ENCODE measurements at regions not wholly inside any gene's neighbourhood (a gene's known extent, or its start where the extent isn't known, plus 50 kb on each side); places are given as distances from the start of the nearest gene placed in this dataset.

DNA sequence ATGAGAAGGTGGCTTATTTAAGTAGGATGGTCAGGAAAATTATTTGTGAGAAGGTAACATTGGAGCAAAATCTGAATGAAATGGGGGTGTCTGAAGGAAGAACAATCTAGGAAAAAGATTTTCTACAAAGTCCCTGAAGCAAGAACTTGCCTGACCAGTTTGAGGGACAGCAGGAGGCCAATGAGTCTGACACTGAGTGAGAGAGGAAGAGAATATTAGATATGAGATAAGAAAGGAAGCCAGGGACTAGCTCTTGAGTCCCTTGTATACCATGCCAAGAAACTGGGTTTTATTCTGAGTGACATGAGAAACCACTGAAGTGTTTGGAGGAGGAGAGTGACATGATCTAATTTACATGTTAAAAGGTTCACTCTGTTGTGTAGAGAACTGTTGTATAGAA, 1478.9 kb downstream of the RPA4 start:
- no peak for DNase-seq (ENCODE audit: low spot score)

DNA sequence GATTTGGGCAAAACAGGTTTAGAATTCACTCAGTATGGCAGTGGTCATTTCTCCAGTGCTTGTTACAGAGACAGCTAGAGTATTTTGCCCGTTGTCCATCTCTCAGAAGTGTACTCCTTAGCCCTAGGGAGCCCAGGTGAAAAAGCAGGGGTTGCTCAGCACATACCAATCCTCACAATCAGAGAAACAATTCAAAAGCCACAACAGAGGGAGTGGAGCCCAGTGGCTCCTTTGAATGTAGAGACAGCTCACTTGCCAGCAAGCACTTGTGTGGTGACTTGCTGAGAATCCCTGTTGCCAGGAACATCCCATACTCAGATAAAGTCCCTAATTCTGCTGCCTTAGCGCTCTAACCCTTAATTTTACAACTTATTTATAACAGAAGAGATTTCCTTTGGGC, 1488.3 kb downstream of the RPA4 start:
- no peak for DNase-seq (ENCODE audit: low spot score)

DNA sequence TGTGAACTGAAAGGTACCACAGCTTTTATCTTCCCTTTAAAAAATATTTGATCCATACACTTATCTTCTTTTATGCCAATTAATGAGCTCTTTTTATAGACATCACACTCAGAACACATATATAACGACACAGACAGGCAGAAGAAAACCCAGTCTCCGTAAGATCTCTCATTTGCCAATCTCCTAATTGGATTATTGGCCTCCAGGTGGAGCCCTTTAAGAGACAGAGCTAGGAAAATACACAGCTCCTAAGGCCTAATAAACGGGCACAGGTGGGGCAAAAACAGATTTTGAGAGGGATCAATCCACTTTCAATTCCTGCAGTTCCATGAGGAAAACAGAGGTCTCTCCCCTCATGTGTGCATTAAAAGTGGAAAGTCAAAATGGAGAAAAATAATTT, 1495.4 kb downstream of the RPA4 start:
- DNase-seq (ENCODE audit: low spot score), result no peak

DNA sequence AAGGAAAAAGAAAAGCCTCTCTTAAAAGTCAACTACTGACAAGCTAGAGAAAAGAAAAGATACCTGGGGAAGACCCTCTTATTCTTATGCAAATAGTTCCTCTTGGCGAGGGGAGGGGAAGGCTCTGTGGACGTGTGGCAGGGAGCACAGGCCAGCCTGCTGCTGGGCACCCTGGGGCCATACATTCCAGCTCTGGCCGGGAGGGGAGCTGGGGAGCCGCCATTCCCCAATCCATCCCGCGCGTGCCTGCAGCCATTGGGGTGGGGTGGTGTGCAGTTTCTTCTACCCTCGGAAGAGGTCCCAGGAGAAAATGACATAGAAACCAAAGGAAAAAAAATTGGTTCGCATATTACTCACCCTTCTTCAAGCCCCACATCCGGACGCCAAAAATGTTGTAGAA, 1496.4 kb downstream of the RPA4 start:
- DNase-seq (ENCODE audit: low spot score), result no peak

DNA sequence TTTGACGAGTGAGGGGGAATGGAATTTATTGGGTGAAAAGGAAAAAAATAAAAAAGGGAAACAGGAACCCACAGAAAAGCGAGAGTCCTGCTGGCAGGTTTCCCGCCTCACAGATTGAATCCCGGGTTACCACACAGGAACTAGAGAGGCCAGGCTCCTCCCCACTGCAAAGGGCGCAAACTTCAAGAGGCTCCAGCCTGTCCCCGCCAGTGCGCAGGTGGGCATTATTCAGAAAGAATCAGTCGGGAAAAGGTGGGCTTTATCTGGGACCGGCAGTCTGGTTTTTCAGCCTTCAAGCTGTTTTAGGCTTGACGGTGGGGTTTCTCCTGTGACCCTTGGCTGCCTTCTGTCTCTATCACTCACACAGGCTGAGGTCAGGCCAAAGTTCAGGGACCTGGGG, 1496.8 kb downstream of the RPA4 start:
- DNase-seq (ENCODE audit: low spot score), result no peak

- no peak for DNase-seq (ENCODE audit: low spot score)
These were observed 1514.8 kb downstream of the RPA4 start for GRCh38 chrX:98398542-98398941.

- no peak for DNase-seq (ENCODE audit: low spot score)
These were observed 1521.7 kb downstream of the RPA4 start for GRCh38 chrX:98405376-98405775.

DNA sequence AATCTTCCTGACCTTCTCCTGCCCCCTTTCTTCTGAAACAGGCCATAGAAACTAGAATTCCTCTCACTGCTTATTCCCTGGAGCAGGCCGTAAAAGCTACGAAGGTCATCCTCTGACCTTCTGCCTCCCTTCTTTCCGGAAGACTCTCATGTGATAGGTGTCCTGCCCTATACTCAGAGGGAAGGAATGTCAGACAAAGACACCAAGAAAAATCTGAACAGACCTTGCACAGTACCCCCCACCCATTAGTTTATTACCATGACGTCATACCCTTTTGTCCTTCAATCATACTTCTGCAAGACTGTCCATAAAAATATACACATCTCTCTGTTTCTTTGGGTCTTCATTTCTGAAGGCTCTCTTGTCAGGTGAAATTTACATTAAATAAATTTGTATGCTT, 1523.9 kb downstream of the RPA4 start:
- DNase-seq (ENCODE audit: low spot score), result no peak

- DNase-seq (ENCODE audit: low spot score), result no peak
These were observed 1526.2 kb downstream of the RPA4 start for GRCh38 chrX:98409867-98410266.

DNA sequence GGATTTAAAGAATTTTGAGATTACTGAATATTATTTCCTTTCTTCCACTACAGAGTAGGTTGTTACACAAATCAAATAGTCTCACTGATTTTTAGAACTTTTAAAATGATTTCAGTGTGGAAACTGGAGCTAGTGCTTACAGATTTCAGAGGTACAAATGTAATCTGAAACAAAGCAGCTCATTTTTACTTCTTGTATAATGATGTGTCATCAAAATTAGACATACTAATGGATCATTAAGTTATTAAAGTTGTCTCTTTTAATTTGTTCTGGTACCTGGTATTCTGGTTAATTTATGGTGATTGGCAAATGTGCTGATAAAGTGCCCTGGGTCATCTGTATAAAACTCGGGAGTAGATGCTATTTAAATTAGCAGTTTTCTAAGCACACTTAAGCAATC, 1528.3 kb downstream of the RPA4 start:
- DNase-seq (ENCODE audit: low spot score), result no peak

GRCh38 chrX:98422536-98422935, 1538.8 kb downstream of the RPA4 start:
- no peak for DNase-seq (ENCODE audit: low spot score)

DNA sequence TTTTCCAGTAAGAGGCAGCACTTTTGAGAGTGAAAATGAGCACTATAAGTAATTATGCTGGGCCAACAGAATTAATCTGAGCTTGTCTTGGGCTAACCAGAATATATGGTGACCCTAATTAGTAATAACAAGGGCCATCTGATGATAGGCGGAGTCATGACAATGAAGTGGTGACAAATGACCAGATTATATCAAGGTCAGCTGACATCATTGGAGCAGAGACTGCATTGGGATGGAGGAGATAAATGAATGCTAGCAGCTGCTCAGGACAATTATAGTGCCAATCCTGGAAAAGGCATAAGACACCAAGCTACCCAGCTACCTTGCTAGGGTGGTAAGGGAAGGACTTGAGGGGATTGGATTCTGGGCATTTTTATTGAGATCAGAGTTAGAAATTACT, 1548.7 kb downstream of the RPA4 start:
- DNase-seq (ENCODE audit: low spot score), result no peak

DNA sequence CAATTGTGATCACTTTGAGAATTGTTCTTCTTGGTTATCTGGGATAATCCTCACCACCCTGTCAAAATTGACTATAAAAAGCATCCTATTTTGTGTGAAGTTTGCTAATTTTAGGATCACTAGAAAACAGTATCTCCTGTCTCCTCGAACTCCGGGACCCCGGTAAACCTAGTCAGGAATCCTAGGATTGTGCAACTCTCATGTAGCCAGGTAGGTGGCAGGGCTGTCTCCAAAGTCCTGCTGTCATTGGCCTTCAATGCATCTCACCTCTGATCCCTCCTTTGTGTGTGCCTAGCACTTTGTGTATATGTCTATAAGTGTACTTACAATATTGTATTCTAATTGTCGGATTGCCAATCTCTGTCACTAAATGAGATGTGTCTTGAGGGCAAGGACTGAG, 1564.8 kb downstream of the RPA4 start:
- no peak for DNase-seq (ENCODE audit: low spot score)

DNA sequence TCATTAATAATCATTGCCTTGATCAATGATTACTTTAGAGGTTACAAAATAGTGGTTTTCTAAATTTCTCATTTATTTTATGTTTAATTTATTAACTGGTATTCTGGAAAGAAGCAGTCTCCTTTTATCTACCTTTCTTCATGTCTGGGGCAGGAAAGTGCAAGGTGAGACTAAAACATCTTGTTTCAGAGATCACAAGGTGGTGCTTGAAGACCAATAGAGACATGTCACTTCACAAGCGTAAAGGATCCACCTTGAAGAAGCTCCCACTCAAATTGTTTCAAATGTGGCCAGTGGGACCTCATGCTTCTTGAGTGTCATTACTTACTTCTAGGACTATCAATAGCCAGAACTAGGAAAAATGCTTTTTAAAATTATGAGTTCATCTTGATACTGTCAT, 1568.7 kb downstream of the RPA4 start:
- no peak for DNase-seq (ENCODE audit: low spot score)

GRCh38 chrX:98459669-98460068, 1576.0 kb downstream of the RPA4 start:
- DNase-seq (ENCODE audit: low spot score), result no peak

DNA sequence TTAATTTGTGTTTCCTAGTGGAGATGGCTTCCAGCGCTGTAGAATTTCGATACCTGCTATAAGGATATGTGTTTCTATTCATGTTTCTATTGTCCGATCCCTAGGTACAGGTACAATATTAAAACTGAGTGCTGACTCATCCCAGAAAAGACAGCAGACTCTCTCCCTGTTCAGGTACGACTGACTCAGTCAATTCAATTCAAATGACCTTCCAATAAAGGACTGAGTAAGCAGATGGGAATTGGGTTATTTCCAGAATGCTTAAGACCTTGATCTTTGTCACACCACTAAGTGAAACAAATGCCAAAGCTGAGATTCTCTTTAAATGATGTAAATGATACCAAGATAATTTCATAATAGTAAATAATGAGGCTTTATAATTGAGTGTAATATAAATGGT, 1596.9 kb downstream of the RPA4 start:
- DNase-seq (ENCODE audit: low spot score), result no peak

DNA sequence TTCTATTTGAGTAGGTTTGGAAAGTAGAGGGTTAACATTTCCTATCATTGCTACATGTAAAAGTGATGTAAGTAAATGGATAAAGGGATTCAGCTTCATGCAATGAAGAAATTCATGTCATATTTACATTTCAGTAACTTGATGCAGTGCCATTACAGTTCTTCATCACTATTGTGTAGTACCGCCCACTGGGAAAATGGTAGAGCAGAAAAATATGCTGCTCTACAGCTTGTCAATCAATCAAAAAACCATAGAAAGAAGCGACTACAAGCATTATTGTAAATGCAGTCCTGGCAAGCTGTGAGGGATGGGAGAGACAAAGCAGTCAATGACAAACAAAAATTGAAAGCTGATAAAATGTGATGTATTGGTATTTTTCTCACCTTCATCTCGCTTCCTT, 1597.9 kb downstream of the RPA4 start:
- no peak for DNase-seq (ENCODE audit: low spot score)

DNA sequence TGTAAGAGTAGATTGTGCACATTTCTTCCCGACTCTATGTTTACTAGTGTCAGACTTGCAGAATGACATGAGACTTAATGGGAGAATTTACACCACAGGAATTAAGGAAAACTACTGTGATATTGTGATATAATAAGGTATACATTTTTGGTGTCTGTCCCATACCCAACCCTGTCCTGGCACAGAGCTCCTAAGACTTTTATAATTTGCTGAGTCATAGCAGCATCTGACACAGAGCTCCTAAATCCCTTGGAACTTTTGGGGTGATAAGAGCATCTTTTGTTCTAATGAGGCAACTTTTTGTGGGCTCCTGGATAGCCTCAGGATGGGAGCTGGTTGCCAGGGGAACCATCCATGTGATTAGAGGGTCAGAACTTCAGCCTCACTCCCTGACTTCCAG, 1607.0 kb downstream of the RPA4 start:
- no peak for DNase-seq (ENCODE audit: low spot score)

DNA sequence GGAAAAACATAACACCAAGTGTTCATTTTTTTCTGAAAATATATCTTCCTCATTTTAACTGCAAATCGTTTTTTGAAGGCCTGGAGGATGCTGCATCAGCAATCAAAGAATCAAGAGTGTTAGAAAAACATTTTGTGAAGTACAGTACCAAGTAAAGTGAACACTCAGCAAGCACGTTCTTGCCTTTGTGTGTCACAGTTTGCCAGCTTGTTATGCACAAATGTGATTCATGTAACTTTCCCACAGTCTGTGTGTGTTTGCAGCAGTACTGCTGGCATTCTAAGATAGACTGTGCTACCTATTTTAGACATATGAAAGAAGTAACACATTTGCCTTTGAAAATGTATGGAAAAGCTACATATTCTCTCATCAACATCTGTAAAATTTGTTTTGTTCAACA, 1617.7 kb downstream of the RPA4 start:
- DNase-seq (ENCODE audit: low spot score), result no peak

GRCh38 chrX:98506907-98507306, 1623.2 kb downstream of the RPA4 start:
- DNase-seq (ENCODE audit: low spot score), result no peak

- no peak for DNase-seq (ENCODE audit: low spot score)
These were observed 1630.3 kb downstream of the RPA4 start for GRCh38 chrX:98514032-98514431.

GRCh38 chrX:98516120-98516519, 1632.4 kb downstream of the RPA4 start:
- DNase-seq (ENCODE audit: low spot score), result no peak

GRCh38 chrX:98523026-98523425, 1639.3 kb downstream of the RPA4 start:
- no peak for DNase-seq (ENCODE audit: low spot score)

DNA sequence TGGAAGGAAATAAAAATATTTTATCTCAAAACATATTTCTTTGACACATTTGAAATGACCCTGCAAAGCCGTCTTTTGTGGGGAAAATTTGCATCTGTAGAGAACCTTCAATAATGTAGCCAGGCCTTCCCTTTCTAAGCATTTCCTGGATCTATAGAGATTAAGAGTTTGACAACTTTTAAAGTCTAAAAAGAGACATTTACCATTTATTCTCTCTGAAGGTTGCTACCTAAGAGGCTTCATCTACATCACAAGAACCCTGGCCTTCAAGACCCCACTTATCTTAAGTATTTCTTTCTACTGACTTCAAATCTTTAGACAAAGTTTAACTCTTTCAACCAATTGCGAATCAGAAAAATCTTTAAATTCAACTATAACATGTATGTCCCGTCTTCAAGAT, 1639.8 kb downstream of the RPA4 start:
- no peak for DNase-seq (ENCODE audit: low spot score)

DNA sequence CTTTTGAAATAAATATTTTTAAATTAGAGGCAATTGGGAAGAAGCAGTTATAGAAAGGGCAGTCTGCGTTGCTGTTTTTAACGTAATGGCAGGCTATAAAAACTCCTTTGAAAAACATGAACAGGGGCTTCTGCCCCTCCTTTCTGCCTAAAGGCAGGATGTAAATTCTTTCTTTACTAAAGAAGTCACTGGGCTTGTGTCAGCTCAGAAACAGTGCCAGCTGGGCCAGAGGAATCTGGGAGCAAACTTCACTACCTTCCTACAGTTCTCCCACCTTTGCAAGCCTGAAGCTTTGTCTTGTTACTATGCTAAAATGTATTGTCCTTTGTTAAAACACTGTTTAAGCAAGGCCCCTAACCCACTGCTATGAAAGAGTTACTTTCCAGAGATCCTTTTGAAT, 1664.8 kb downstream of the RPA4 start:
- DNase-seq (ENCODE audit: low spot score), result no peak

Measured in A172 (cell line).